HG02884 (cell line): ENCODE measurements at regions not wholly inside any gene's neighbourhood (a gene's known extent, or its start where the extent isn't known, plus 50 kb on each side); places are given as distances from the start of the nearest gene placed in this dataset.
"Not testable (repeated sequence)": the region's sequence is repeated elsewhere in the genome, so short reads cannot be mapped to it uniquely, and the experiment has no call there.

Experiments used
- ATAC-seq: cut with Tn5 transposase; IDR thresholded peaks from one replicate; pipeline ENCODE4 v1.9.1; 2021; ENCODE audit warnings: mild to moderate bottlenecking, moderate library complexity; ENCODE audit not compliant: unreplicated experiment

GRCh38 chr5:17121776-17122175 is 95.7 kb upstream of the BASP1 start:
- no peak for ATAC-seq

- ATAC-seq, result no peak
These were observed 94.4 kb upstream of the BASP1 start for GRCh38 chr5:17123010-17123409.

GRCh38 chr5:17123773-17124172 is 93.7 kb upstream of the BASP1 start:
- not testable (repeated sequence) for ATAC-seq

- no peak for ATAC-seq
These were observed 89.6 kb upstream of the BASP1 start for GRCh38 chr5:17127743-17128231.

GRCh38 chr5:17129093-17129849 is 88.2 kb upstream of the BASP1 start:
- ATAC-seq, result no peak

GRCh38 chr5:17130302-17130701 is 87.1 kb upstream of the BASP1 start:
- not testable (repeated sequence) for ATAC-seq

GRCh38 chr5:17132444-17133083 is 84.9 kb upstream of the BASP1 start:
- ATAC-seq, result peak; percentile 62

GRCh38 chr5:17135050-17135449 is 82.4 kb upstream of the BASP1 start:
- no peak for ATAC-seq

GRCh38 chr5:17143335-17143734 is 74.1 kb upstream of the BASP1 start:
- no peak for ATAC-seq

GRCh38 chr5:17146280-17146841 is 71.1 kb upstream of the BASP1 start:
- no peak for ATAC-seq

GRCh38 chr5:17147170-17147569 is 70.3 kb upstream of the BASP1 start:
- ATAC-seq, result no peak

GRCh38 chr5:17147617-17148016 is 69.8 kb upstream of the BASP1 start:
- ATAC-seq, result no peak

- no peak for ATAC-seq
These were observed 69.0 kb upstream of the BASP1 start for GRCh38 chr5:17148481-17148880.

- ATAC-seq, result no peak
These were observed 67.6 kb upstream of the BASP1 start for GRCh38 chr5:17149786-17150185.

GRCh38 chr5:17150531-17150930 is 66.9 kb upstream of the BASP1 start:
- no peak for ATAC-seq

GRCh38 chr5:17151686-17152085 is 65.7 kb upstream of the BASP1 start:
- no peak for ATAC-seq

- no peak for ATAC-seq
These were observed 63.0 kb upstream of the BASP1 start for GRCh38 chr5:17154211-17154996.

- no peak for ATAC-seq
These were observed 61.0 kb upstream of the BASP1 start for GRCh38 chr5:17156463-17156862.

GRCh38 chr5:17157294-17157693 is 60.1 kb upstream of the BASP1 start:
- no peak for ATAC-seq

- ATAC-seq, result no peak
These were observed 59.4 kb upstream of the BASP1 start for GRCh38 chr5:17157916-17158529.

- ATAC-seq, result no peak
These were observed 56.7 kb upstream of the BASP1 start for GRCh38 chr5:17160756-17161040.
